HepG2 (cell line): ENCODE measurements at regions not wholly inside any gene's neighbourhood (a gene's known extent, or its start where the extent isn't known, plus 50 kb on each side); places are given as distances from the start of the nearest gene placed in this dataset.

Source experiments
- ATAC-seq: fragments of 200-7000 bp; cut with Tn5 transposase; 3 replicates; pipeline ENCODE4 v1.9.1; 2020; ENCODE audit warnings: mild to moderate bottlenecking, moderate library complexity
- BruUV-seq: library from RNA; stranded (reverse); fragments of 400-500 nt; replicated peaks from 2 replicates; lab custom pipeline; 2021; lab: Mats Ljungman, UMichigan
- CTCF ChIA-PET: fragments of 300-600 bp; formaldehyde crosslinking; extraction: SDS; loops from one replicate; lab custom pipeline; 2021; ENCODE audit warnings: low total read pairs, inconsistent platforms, low intra/inter-chr PET ratio; lab: Yijun Ruan, JAX
- POLR2A ChIA-PET: fragments of 350-600 bp; sonication (Branson Sonifier 250); formaldehyde crosslinking; loops from one replicate; lab custom pipeline; 2020; ENCODE audit warnings: antibody characterized with exemption, inconsistent platforms; lab: Yijun Ruan, JAX
- DNase-seq: peaks from one replicate; pipeline ENCODE4 v3.0.0-alpha.2; 2015; ENCODE audit warnings: low spot score
- FAIRE-seq: peaks from 3 replicates; lab custom pipeline; 2011; peaks lifted over from hg19 to GRCh38; lab: Jason Lieb, UNC
- H2AFZ ChIP-seq: one replicate; pipeline ENCODE4 v1.6.1; 2011; ENCODE audit warnings: low read length, inconsistent platforms
- H3K27ac ChIP-seq: fragments of 300-600 bp; 3 replicates; pipeline ENCODE4 v1.8.0; 2011; ENCODE audit warnings: mixed run types, mild to moderate bottlenecking, mixed read lengths, low read length, inconsistent platforms; ENCODE audit not compliant: insufficient read depth; ENCODE audit errors: extremely low read length
- H3K27me3 ChIP-seq, 2 experiments: fragments of 200-600 bp in 1 of 2; 2 replicates in 1 of 2; 3 replicates in 1 of 2; pipeline versions ENCODE4 v1.6.0 to v1.8.0; 2011; ENCODE audit warnings: low read length in 2 of 2, mild to moderate bottlenecking in 2 of 2, moderate library complexity in 2 of 2, inconsistent platforms in 1 of 2; ENCODE audit not compliant: insufficient read depth in 2 of 2, control insufficient read depth in 1 of 2
- H3K36me3 ChIP-seq, 2 experiments: fragments of 200-600 bp in 1 of 2; replicated peaks in 1 of 2; 2 replicates in 1 of 2; 3 replicates in 1 of 2; pipeline versions ENCODE4 v1.5.1 to v1.8.0; 2011; ENCODE audit warnings: low read length in 2 of 2, inconsistent platforms in 1 of 2; ENCODE audit not compliant: insufficient read depth in 2 of 2, control insufficient read depth in 1 of 2
- H3K4me1 ChIP-seq: 2 replicates; pipeline ENCODE4 v1.5.1; 2012; ENCODE audit warnings: low read length, inconsistent platforms; ENCODE audit not compliant: insufficient read depth
- H3K4me2 ChIP-seq: 2 replicates; pipeline ENCODE4 v1.6.0; 2011; ENCODE audit warnings: low read depth, low read length, inconsistent platforms
- H3K4me3 ChIP-seq, 3 experiments: fragments of 200-600 bp in 1 of 3; sonication (generic), shearing (Covaris generic) in 1 of 3; replicated peaks in 1 of 3; 2 replicates each; pipeline ENCODE4 v1.5.1; 2011 to 2016; ENCODE audit warnings: low read length in 3 of 3, inconsistent platforms in 2 of 3, low read depth in 2 of 3, mild to moderate bottlenecking in 2 of 3, control low read depth in 1 of 3, mixed read lengths in 1 of 3; ENCODE audit not compliant: insufficient read depth in 1 of 3
- H3K79me2 ChIP-seq: one replicate; pipeline ENCODE4 v1.6.1; 2011; ENCODE audit warnings: low read length, inconsistent platforms; ENCODE audit not compliant: insufficient read depth
- H3K9ac ChIP-seq: 2 replicates; pipeline ENCODE4 v1.6.0; 2011; ENCODE audit warnings: mild to moderate bottlenecking, low read depth, low read length, inconsistent platforms; ENCODE audit not compliant: insufficient read depth
- H3K9me3 ChIP-seq: 2 replicates; pipeline ENCODE4 v1.5.1; 2012; ENCODE audit warnings: mild to moderate bottlenecking, low read length
- H4K20me1 ChIP-seq: 2 replicates; pipeline ENCODE4 v1.6.0; 2011; ENCODE audit warnings: inconsistent platforms, mild to moderate bottlenecking, low read length, moderate library complexity; ENCODE audit not compliant: insufficient read depth
- ASH2L ChIP-seq: fragments of 300-600, 200-600 bp; sonication (generic); IDR thresholded peaks from 2 replicates; pipeline ENCODE4 v1.7.0; 2017; ENCODE audit warnings: low read depth, mild to moderate bottlenecking, moderate library complexity, mixed read lengths, low read length; ENCODE audit not compliant: insufficient read length
- ATF7 ChIP-seq, 2 experiments: fragments of 450-650 bp in 1 of 2; sonication (generic) in 1 of 2; formaldehyde crosslinking in 1 of 2; IDR thresholded peaks; 2 replicates each; pipeline versions ENCODE4 v1.4.0 to v1.6.1; 2016 to 2020; ENCODE audit warnings: antibody characterized with exemption in 1 of 2, mild to moderate bottlenecking in 1 of 2, missing genetic modification reagents in 1 of 2
- FOXK2 ChIP-seq: fragments of 450-650 bp; IDR thresholded peaks from 2 replicates; pipeline ENCODE4 v1.6.1; 2016
- ISX ChIP-seq: sonication (generic); formaldehyde crosslinking; conservative IDR thresholded peaks from 2 replicates; pipeline ENCODE4 v1.5.0; 2020; ENCODE audit warnings: missing genetic modification reagents
- JUNB ChIP-seq: sonication (generic); formaldehyde crosslinking; IDR thresholded peaks from 2 replicates; pipeline ENCODE4 v1.8.0; 2022; ENCODE audit warnings: missing genetic modification reagents, mild to moderate bottlenecking, borderline replicate concordance
- KLF11 ChIP-seq: IDR thresholded peaks from 2 replicates; pipeline ENCODE4 v1.6.1; 2016; ENCODE audit warnings: missing compliant biosample characterization
- PHF5A ChIP-seq: IDR thresholded peaks from one replicate; pipeline ENCODE4 v1.6.1; 2018; ENCODE audit warnings: low read depth, missing genetic modification reagents; ENCODE audit not compliant: unreplicated experiment
- SIN3B ChIP-seq: fragments of 150-350 bp; IDR thresholded peaks from 2 replicates; pipeline ENCODE4 v1.6.1; 2014; ENCODE audit warnings: low read length
- TAF1 ChIP-seq: sonication (generic); formaldehyde crosslinking; IDR thresholded peaks from 2 replicates; pipeline ENCODE4 v1.4.0; 2020; ENCODE audit warnings: missing genetic modification reagents
- TFDP2 ChIP-seq: sonication (generic); formaldehyde crosslinking; IDR thresholded peaks from 2 replicates; pipeline ENCODE4 v1.4.0; 2020; ENCODE audit warnings: missing genetic modification reagents
- ZBTB14 ChIP-seq: sonication (generic); formaldehyde crosslinking; IDR thresholded peaks from 2 replicates; pipeline ENCODE4 v1.4.0; 2020; ENCODE audit warnings: missing genetic modification reagents
- ZNF350 ChIP-seq: sonication (generic); formaldehyde crosslinking; IDR thresholded peaks from 2 replicates; pipeline ENCODE4 v1.4.0; 2020; ENCODE audit warnings: mild to moderate bottlenecking, low read depth, missing genetic modification reagents, borderline replicate concordance
- ZNF501 ChIP-seq: sonication (generic); formaldehyde crosslinking; IDR thresholded peaks from 2 replicates; pipeline ENCODE4 v1.5.1; 2020; ENCODE audit warnings: mild to moderate bottlenecking, moderate library complexity, missing genetic modification reagents
- ZNF615 ChIP-seq: sonication (generic); formaldehyde crosslinking; IDR thresholded peaks from 2 replicates; pipeline ENCODE4 v1.5.0; 2020; ENCODE audit warnings: mild to moderate bottlenecking, missing genetic modification reagents, borderline replicate concordance
- WGBS: methylation state at CpG from one replicate; pipeline ENCODE4 v1.1.6; 2017; ENCODE audit warnings: low lambda C conversion rate; 5-methylcytosine and 5-hydroxymethylcytosine counted together
- in situ Hi-C: cut with HindIII; loops from 2 replicates; pipeline ENCODE4 v1.10.0; 2017; ENCODE audit warnings: low pct_unique_long_range_greater_than_20kb; ENCODE audit not compliant: extremely low pct_ligation_motif_present
- intact Hi-C: fragments of 100-400 bp; cut with micrococcal nuclease; formaldehyde crosslinking; loops from one replicate; pipeline ENCODE4 v1.10.0; 2022; ENCODE audit not compliant: unreplicated experiment
- TF ChIP-seq, protein P1 (sequence below): sonication (generic); formaldehyde crosslinking; IDR thresholded peaks from 2 replicates; pipeline ENCODE4 v1.4.0; 2020; ENCODE audit warnings: missing genetic modification reagents, borderline replicate concordance

- Histone ChIP-seq H2AFZ (no peak overlapping the region), H3K9me3 (peaks cover 4% of the 10 kb centered on the region; the same call in 1 of the 2 replicates)
- in situ Hi-C loops: no loop called here
Measured at GRCh38 chr18:27713738-27714095, 463.2 kb downstream of the CDH2 start.

DNA sequence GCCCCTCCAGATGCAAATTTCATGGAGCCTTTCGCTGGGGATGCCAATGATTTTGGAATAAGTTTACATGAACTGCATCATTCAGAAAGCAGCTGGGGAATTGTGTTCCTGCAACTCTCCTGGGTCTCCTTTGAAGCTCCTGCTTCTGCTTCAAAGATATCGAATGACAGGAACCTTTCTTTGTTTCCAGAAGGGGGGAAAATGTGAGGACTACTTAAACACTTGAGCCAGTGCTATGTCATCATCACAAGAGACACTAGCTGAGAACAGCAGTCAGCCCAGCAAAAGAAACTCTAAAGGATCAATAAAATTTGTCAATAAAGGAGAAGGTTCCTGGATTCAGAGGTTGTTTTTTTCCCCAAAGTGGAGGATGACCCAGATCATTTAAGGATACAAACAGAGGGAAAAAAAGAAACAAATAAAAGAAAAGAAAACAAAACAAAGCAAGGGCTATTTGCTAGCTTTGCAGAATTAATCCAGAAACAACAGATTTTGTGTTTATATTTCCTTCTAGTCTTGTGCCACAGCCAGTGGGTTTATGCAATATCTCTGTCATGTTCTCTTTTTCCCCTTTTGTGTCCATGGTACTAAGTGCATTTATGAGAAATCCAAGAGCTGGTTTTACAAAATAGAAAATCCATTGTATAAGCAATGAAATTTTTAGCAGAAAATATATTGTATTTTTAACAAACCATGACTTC, 463.7 kb downstream of the CDH2 start:
- no peaks in the 10 kb centered on the region for H3K4me1 ChIP-seq
- ATAC-seq (no peak), DNase-seq (no peak), FAIRE-seq (no peak)
- BruUV-seq: no TSS peak
- no peak overlapping the region for H3K27ac ChIP-seq
- in situ Hi-C loops (no loop called here), intact Hi-C loops (no loop called here)
- no peaks in the 10 kb centered on the region for H4K20me1 ChIP-seq
- H3K79me2 ChIP-seq: no peaks in the 10 kb centered on the region
- TF ChIP-seq SIN3B (no peak), ASH2L (no peak), ZBTB14 (CRISPR knock-in tag) (no peak), TAF1 (CRISPR knock-in tag) (no peak), FOXK2 (no peak), ZNF350 (CRISPR knock-in tag) (no peak), TFDP2 (CRISPR knock-in tag) (no peak), KLF11 (CRISPR knock-in tag) (no peak), PHF5A (CRISPR knock-in tag) (no peak), ZNF615 (no peak), JUNB (CRISPR knock-in tag) (no peak), ZNF501 (no peak)
- TF ChIP-seq, protein P1, sequence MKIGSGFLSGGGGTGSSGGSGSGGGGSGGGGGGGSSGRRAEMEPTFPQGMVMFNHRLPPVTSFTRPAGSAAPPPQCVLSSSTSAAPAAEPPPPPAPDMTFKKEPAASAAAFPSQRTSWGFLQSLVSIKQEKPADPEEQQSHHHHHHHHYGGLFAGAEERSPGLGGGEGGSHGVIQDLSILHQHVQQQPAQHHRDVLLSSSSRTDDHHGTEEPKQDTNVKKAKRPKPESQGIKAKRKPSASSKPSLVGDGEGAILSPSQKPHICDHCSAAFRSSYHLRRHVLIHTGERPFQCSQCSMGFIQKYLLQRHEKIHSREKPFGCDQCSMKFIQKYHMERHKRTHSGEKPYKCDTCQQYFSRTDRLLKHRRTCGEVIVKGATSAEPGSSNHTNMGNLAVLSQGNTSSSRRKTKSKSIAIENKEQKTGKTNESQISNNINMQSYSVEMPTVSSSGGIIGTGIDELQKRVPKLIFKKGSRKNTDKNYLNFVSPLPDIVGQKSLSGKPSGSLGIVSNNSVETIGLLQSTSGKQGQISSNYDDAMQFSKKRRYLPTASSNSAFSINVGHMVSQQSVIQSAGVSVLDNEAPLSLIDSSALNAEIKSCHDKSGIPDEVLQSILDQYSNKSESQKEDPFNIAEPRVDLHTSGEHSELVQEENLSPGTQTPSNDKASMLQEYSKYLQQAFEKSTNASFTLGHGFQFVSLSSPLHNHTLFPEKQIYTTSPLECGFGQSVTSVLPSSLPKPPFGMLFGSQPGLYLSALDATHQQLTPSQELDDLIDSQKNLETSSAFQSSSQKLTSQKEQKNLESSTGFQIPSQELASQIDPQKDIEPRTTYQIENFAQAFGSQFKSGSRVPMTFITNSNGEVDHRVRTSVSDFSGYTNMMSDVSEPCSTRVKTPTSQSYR (CRISPR knock-in tag): no peak
- H2AFZ ChIP-seq: no peak overlapping the region
- WGBS: 3% methylated on average over 2 of the region's 2 CpGs
- H3K9ac ChIP-seq: no peak overlapping the region
- peaks cover 4% of the 10 kb centered on the region; the same call in 1 of the 2 replicates for H3K9me3 ChIP-seq
- no peak overlapping the region for H3K4me2 ChIP-seq
- CTCF ChIA-PET: no interaction called here
- no peaks in the 10 kb centered on the region for H3K27me3 ChIP-seq
- no peak overlapping the region for H3K4me3 ChIP-seq
- no peaks in the 10 kb centered on the region for H3K36me3 ChIP-seq
- POLR2A ChIA-PET: no interaction called here

More at GRCh38 chr18:27713738-27714095, 463.2 kb downstream of the CDH2 start:
- ATAC-seq (no peak), DNase-seq (no peak), FAIRE-seq (no peak)
- BruUV-seq: no TSS peak
- Histone ChIP-seq H3K27me3 (no peaks in the 10 kb centered on the region), H4K20me1 (no peaks in the 10 kb centered on the region), H3K79me2 (no peaks in the 10 kb centered on the region), H3K36me3 (no peaks in the 10 kb centered on the region), H3K9ac (no peak overlapping the region), H3K27ac (no peak overlapping the region), H3K4me2 (no peak overlapping the region), H3K4me1 (no peaks in the 10 kb centered on the region), H3K4me3 (no peak overlapping the region)
- intact Hi-C loops: no loop called here
- peak; percentile 87 for TF ChIP-seq ATF7 (IDR thresholded peaks at IDR 0.05)
- TF ChIP-seq ATF7 (CRISPR knock-in tag; IDR thresholded peaks at IDR 0.05): no peak
- no peak for TF ChIP-seq ISX (CRISPR knock-in tag)
- ChIA-PET CTCF (no interaction called here), POLR2A (no interaction called here)
- 28% methylated on average over 3 of the region's 3 CpGs for WGBS
